GM12892 (cell line): ENCODE measurements at regions not wholly inside any gene's neighbourhood (a gene's known extent, or its start where the extent isn't known, plus 50 kb on each side); places are given as distances from the start of the nearest gene placed in this dataset.

Experiments
- DNase-seq: peaks from one replicate; pipeline ENCODE4 v3.0.0; 2011; ENCODE audit not compliant: insufficient read length
- FAIRE-seq: peaks from 2 replicates; lab custom pipeline; 2011; peaks lifted over from hg19 to GRCh38; lab: Jason Lieb, UNC
- POLR2A ChIP-seq: IDR thresholded peaks from 2 replicates; pipeline ENCODE4 v1.6.1; 2011; ENCODE audit warnings: low read depth, low read length, control low read depth
- POLR2AphosphoS5 ChIP-seq: IDR thresholded peaks from 2 replicates; pipeline ENCODE4 v1.6.1; 2011; ENCODE audit warnings: low read depth, low read length, control low read depth
- TAF1 ChIP-seq: IDR thresholded peaks from 2 replicates; pipeline ENCODE4 v1.6.1; 2011; ENCODE audit warnings: low read depth, mild to moderate bottlenecking, control low read depth, low read length, borderline replicate concordance

- no peak for DNase-seq
- no peak for TF ChIP-seq POLR2AphosphoS5
- no peak for TF ChIP-seq TAF1
- no peak for TF ChIP-seq POLR2A
- FAIRE-seq: no peak
Measured at GRCh38 chr12:47303995-47304560, 224.3 kb upstream of the AMIGO2 start.

- FAIRE-seq: no peak
- no peak for DNase-seq
- TF ChIP-seq POLR2A (no peak), TAF1 (no peak), POLR2AphosphoS5 (no peak)
Measured at GRCh38 chr12:47303207-47303606, 223.4 kb upstream of the AMIGO2 start.

GRCh38 chr12:47302111-47302671 is 222.4 kb upstream of the AMIGO2 start:
- FAIRE-seq (no peak), DNase-seq (no peak)

GRCh38 chr12:47299586-47299985 is 219.8 kb upstream of the AMIGO2 start:
- FAIRE-seq (no peak), DNase-seq (no peak)
- TF ChIP-seq TAF1: no peak
- TF ChIP-seq POLR2AphosphoS5: no peak
- no peak for TF ChIP-seq POLR2A

More at GRCh38 chr12:47302111-47302671, 222.4 kb upstream of the AMIGO2 start:
- TF ChIP-seq POLR2A (no peak), TAF1 (no peak), POLR2AphosphoS5 (no peak)

GRCh38 chr12:47297993-47298392 is 218.2 kb upstream of the AMIGO2 start:
- TF ChIP-seq POLR2A (no peak), POLR2AphosphoS5 (no peak), TAF1 (no peak)
- FAIRE-seq (no peak), DNase-seq (no peak)

GRCh38 chr12:47296828-47297227 is 217.1 kb upstream of the AMIGO2 start:
- no peak for TF ChIP-seq POLR2A
- no peak for TF ChIP-seq POLR2AphosphoS5
- TF ChIP-seq TAF1: no peak
- FAIRE-seq (no peak), DNase-seq (no peak)

GRCh38 chr12:47293406-47293805 is 213.6 kb upstream of the AMIGO2 start:
- TF ChIP-seq POLR2AphosphoS5: no peak
- TF ChIP-seq TAF1: no peak
- no peak for TF ChIP-seq POLR2A
- FAIRE-seq: no peak
- no peak for DNase-seq

GRCh38 chr12:47286676-47287075 is 206.9 kb upstream of the AMIGO2 start:
- no peak for FAIRE-seq
- DNase-seq: no peak
- no peak for TF ChIP-seq TAF1
- TF ChIP-seq POLR2A: no peak
- no peak for TF ChIP-seq POLR2AphosphoS5
